NCI-H1105 treated with DMSO at 0.1 percent for 48 hours (cell line): ENCODE measurements at regions not wholly inside any gene's neighbourhood (a gene's known extent, or its start where the extent isn't known, plus 50 kb on each side); places are given as distances from the start of the nearest gene placed in this dataset.

Source experiments
- DNase-seq: peaks from one replicate; lab custom pipeline; 2025; lab: John Stamatoyannopoulos, UW

- DNase-seq = no peak
Measured at GRCh38 chr5:166959766-166960165, 1331.7 kb upstream of the WWC1 start.

GRCh38 chr5:166961028-166961427, 1330.4 kb upstream of the WWC1 start:
- no peak for DNase-seq

- no peak for DNase-seq
Measured at GRCh38 chr5:166961913-166962312, 1329.5 kb upstream of the WWC1 start.

- no peak for DNase-seq
Measured at GRCh38 chr5:166962461-166962860, 1329.0 kb upstream of the WWC1 start.

GRCh38 chr5:166963596-166963995, 1327.8 kb upstream of the WWC1 start:
- DNase-seq = no peak

- DNase-seq = no peak
Measured at GRCh38 chr5:166977911-166978422, 1313.5 kb upstream of the WWC1 start.

GRCh38 chr5:166979307-166979895, 1312.0 kb upstream of the WWC1 start:
- no peak for DNase-seq

- no peak for DNase-seq
Measured at GRCh38 chr5:166980666-166981065, 1310.8 kb upstream of the WWC1 start.

- DNase-seq = no peak
Measured at GRCh38 chr5:166982226-166982625, 1309.2 kb upstream of the WWC1 start.

GRCh38 chr5:166991601-166992000, 1299.8 kb upstream of the WWC1 start:
- no peak for DNase-seq

- DNase-seq = no peak
Measured at GRCh38 chr5:166992108-166992507, 1299.3 kb upstream of the WWC1 start.

- DNase-seq = no peak
Measured at GRCh38 chr5:166992874-166993722, 1298.3 kb upstream of the WWC1 start.

- no peak for DNase-seq
Measured at GRCh38 chr5:166994226-166994625, 1297.2 kb upstream of the WWC1 start.

- no peak for DNase-seq
Measured at GRCh38 chr5:167001246-167001645, 1290.2 kb upstream of the WWC1 start.

- DNase-seq = no peak
Measured at GRCh38 chr5:167008705-167009104, 1282.7 kb upstream of the WWC1 start.

- DNase-seq = no peak
Measured at GRCh38 chr5:167011196-167011595, 1280.2 kb upstream of the WWC1 start.

- no peak for DNase-seq
Measured at GRCh38 chr5:167012123-167013034, 1279.1 kb upstream of the WWC1 start.

- DNase-seq = no peak
Measured at GRCh38 chr5:167014401-167015056, 1276.9 kb upstream of the WWC1 start.

GRCh38 chr5:167020418-167020817, 1271.0 kb upstream of the WWC1 start:
- no peak for DNase-seq

GRCh38 chr5:167029488-167029887, 1262.0 kb upstream of the WWC1 start:
- DNase-seq = no peak

- DNase-seq = no peak
Measured at GRCh38 chr5:167030500-167031120, 1260.8 kb upstream of the WWC1 start.
